IMR-90 (cell line): ENCODE measurements at regions not wholly inside any gene's neighbourhood (a gene's known extent, or its start where the extent isn't known, plus 50 kb on each side); places are given as distances from the start of the nearest gene placed in this dataset.
"Not testable (repeated sequence)": the region's sequence is repeated elsewhere in the genome, so short reads cannot be mapped to it uniquely, and the experiment has no call there.

Experiments used
- ATAC-seq: fragments of 200-7000 bp; cut with Tn5 transposase; 2 replicates; pipeline ENCODE4 v1.9.1; 2020; ENCODE audit warnings: low read depth, mild to moderate bottlenecking, moderate library complexity
- BruUV-seq: library from RNA; stranded (reverse); fragments of 400-500 nt; replicated peaks from 2 replicates; lab custom pipeline; 2021; lab: Mats Ljungman, UMichigan
- CTCF ChIA-PET: fragments of 300-600 bp; formaldehyde crosslinking; extraction: SDS; loops from one replicate; lab custom pipeline; 2021; ENCODE audit warnings: antibody characterized with exemption; lab: Yijun Ruan, JAX
- POLR2A ChIA-PET: fragments of 300-600 bp; sonication (Branson Sonifier 250); formaldehyde crosslinking; loops from one replicate; lab custom pipeline; 2022; ENCODE audit warnings: antibody characterized with exemption; ENCODE audit not compliant: unreplicated experiment; lab: Charles Lee
- DNase-seq: peaks from one replicate; pipeline ENCODE4 v3.0.0; 2013
- H2AFZ ChIP-seq: replicated peaks from 2 replicates; pipeline ENCODE3; 2013; ENCODE audit warnings: low read length, mild to moderate bottlenecking; ENCODE audit not compliant: poor library complexity
- H2AK5ac ChIP-seq: 2 replicates; pipeline ENCODE4 v1.6.1; 2013; ENCODE audit warnings: low read depth, low read length, inconsistent platforms
- H2AK9ac ChIP-seq: replicated peaks from 2 replicates; pipeline ENCODE3; 2013; ENCODE audit warnings: mild to moderate bottlenecking, low read depth, low read length, moderate library complexity; ENCODE audit not compliant: poor library complexity
- H2BK120ac ChIP-seq: 2 replicates; pipeline ENCODE4 v1.6.1; 2013; ENCODE audit warnings: low read depth, low read length, inconsistent platforms
- H2BK15ac ChIP-seq: 3 replicates; pipeline ENCODE4 v1.6.1; 2013; ENCODE audit warnings: low read depth, low read length, inconsistent platforms
- H2BK20ac ChIP-seq: 2 replicates; pipeline ENCODE4 v1.6.1; 2013; ENCODE audit warnings: low read depth, mild to moderate bottlenecking, inconsistent platforms, low read length, moderate library complexity
- H2BK5ac ChIP-seq: 2 replicates; pipeline ENCODE4 v1.6.1; 2013; ENCODE audit warnings: mild to moderate bottlenecking, low read depth, low read length, inconsistent platforms; ENCODE audit not compliant: poor library complexity, severe bottlenecking
- H3K14ac ChIP-seq: replicated peaks from 2 replicates; pipeline ENCODE4 v1.6.1; 2013; ENCODE audit warnings: low read depth, low read length, inconsistent platforms
- H3K18ac ChIP-seq: 2 replicates; pipeline ENCODE4 v1.6.1; 2013; ENCODE audit warnings: low read depth, low read length, control low read depth
- H3K23ac ChIP-seq: 2 replicates; pipeline ENCODE4 v1.6.1; 2013; ENCODE audit warnings: low read depth, low read length, inconsistent platforms
- H3K27ac ChIP-seq: 2 replicates; pipeline ENCODE4 v1.5.1; 2013; ENCODE audit warnings: mild to moderate bottlenecking, control low read depth, low read length; ENCODE audit not compliant: insufficient read depth
- H3K27me3 ChIP-seq: 2 replicates; pipeline ENCODE4 v1.6.1; 2013; ENCODE audit warnings: low read length; ENCODE audit not compliant: control insufficient read depth, insufficient read depth
- H3K36me3 ChIP-seq: 2 replicates; pipeline ENCODE4 v1.6.1; 2013; ENCODE audit warnings: low read length, mixed read lengths; ENCODE audit not compliant: control insufficient read depth, insufficient read depth
- H3K4ac ChIP-seq: 2 replicates; pipeline ENCODE4 v1.6.1; 2013; ENCODE audit warnings: low read depth, low read length, inconsistent platforms
- H3K4me1 ChIP-seq: 2 replicates; pipeline ENCODE4 v1.6.1; 2013; ENCODE audit warnings: low read length, mixed read lengths; ENCODE audit not compliant: control insufficient read depth, insufficient read depth
- H3K4me2 ChIP-seq: 2 replicates; pipeline ENCODE4 v1.6.1; 2013; ENCODE audit warnings: low read depth, mild to moderate bottlenecking, control low read depth, low read length, moderate library complexity
- H3K4me3 ChIP-seq: 2 replicates; pipeline ENCODE4 v1.5.1; 2013; ENCODE audit warnings: low read depth, mild to moderate bottlenecking, control low read depth, low read length, moderate library complexity; ENCODE audit not compliant: insufficient read depth
- H3K56ac ChIP-seq: 2 replicates; pipeline ENCODE4 v1.6.1; 2013; ENCODE audit warnings: low read length, inconsistent platforms; ENCODE audit not compliant: insufficient read depth; ENCODE audit errors: extremely low read depth
- H3K79me1 ChIP-seq, 2 experiments: 2 replicates each; pipeline ENCODE4 v1.6.1; 2013; ENCODE audit warnings: low read length in 2 of 2, inconsistent platforms in 1 of 2, low read depth in 1 of 2
- H3K9ac ChIP-seq: 2 replicates; pipeline ENCODE4 v1.6.1; 2013; ENCODE audit warnings: low read depth, low read length, control low read depth
- H3K9me1 ChIP-seq: 2 replicates; pipeline ENCODE4 v1.6.1; 2013; ENCODE audit warnings: low read length, inconsistent platforms; ENCODE audit not compliant: insufficient read depth
- H3K9me3 ChIP-seq: 2 replicates; pipeline ENCODE4 v1.6.1; 2013; ENCODE audit warnings: low read length; ENCODE audit not compliant: control insufficient read depth, insufficient read depth
- H4K20me1 ChIP-seq: 2 replicates; pipeline ENCODE4 v1.6.1; 2013; ENCODE audit warnings: low read length, inconsistent platforms; ENCODE audit not compliant: insufficient read depth
- H4K5ac ChIP-seq: 2 replicates; pipeline ENCODE4 v1.6.1; 2013; ENCODE audit warnings: mild to moderate bottlenecking, low read depth, low read length, control low read depth
- H4K8ac ChIP-seq, 2 experiments: 2 replicates each; pipeline ENCODE4 v1.6.1; 2013; ENCODE audit warnings: low read depth in 2 of 2, low read length in 2 of 2, control low read depth in 1 of 2, inconsistent platforms in 1 of 2
- H4K91ac ChIP-seq: 2 replicates; pipeline ENCODE4 v1.6.1; 2013; ENCODE audit warnings: low read depth, low read length, inconsistent platforms; ENCODE audit not compliant: insufficient read depth
- WGBS, 2 experiments: methylation state at CpG; one replicate each; pipeline versions ENCODE4 v1.1.5 to v1.1.7; 2013; ENCODE audit warnings: missing lambda C conversion rate in 2 of 2; ENCODE audit not compliant: insufficient read length in 1 of 2; ENCODE audit errors: extremely low coverage in 2 of 2; 5-methylcytosine and 5-hydroxymethylcytosine counted together
- dilution Hi-C: fragments of 300-500 bp; cut with HindIII; formaldehyde crosslinking; loops from one replicate; pipeline ENCODE4 v1.14.3; 2018; ENCODE audit warnings: low sequenced_read_pairs; ENCODE audit not compliant: unreplicated experiment
- in situ Hi-C: fragments of 300-500 bp; cut with MboI; formaldehyde crosslinking; loops from 3 replicates; pipeline ENCODE4 v1.14.3; 2019; ENCODE audit warnings: low sequenced_read_pairs, inconsistent platforms, mixed read lengths
- intact Hi-C: fragments of 100-400 bp; cut with micrococcal nuclease; formaldehyde crosslinking; loops from 2 replicates; pipeline ENCODE4 v1.10.0; 2022

DNA sequence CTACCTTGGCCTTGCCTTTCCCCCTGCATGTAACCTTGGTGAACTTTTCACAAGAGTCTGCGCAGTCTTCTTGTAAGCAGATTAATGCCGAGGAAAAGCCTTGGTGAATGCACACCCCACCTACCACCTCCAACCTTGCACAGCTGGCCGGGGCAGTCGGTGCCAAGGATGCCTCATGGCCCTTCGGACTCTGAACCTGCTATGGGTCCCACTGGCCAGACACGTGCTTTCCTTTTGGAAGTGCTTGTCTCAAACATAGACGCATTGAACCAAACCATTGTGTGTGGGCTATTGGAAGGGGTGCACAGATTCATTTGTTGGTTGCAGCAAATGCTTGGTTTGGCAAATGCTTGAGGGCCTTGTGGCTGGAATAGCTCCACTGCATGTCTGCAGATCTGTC lies 109.0 kb upstream of the PLGLB2 start:
- BruUV-seq, POLR2A ChIA-PET, H2AK9ac ChIP-seq, H4K8ac ChIP-seq, H4K91ac ChIP-seq, H2AFZ ChIP-seq, H3K14ac ChIP-seq, H3K23ac ChIP-seq, H3K36me3 ChIP-seq, H3K4me1 ChIP-seq, H3K18ac ChIP-seq, H2BK5ac ChIP-seq, H2BK15ac ChIP-seq, H3K4me2 ChIP-seq, in situ Hi-C loops, H3K56ac ChIP-seq, H4K5ac ChIP-seq, intact Hi-C loops, H3K4ac ChIP-seq, H3K27ac ChIP-seq, H2BK20ac ChIP-seq, dilution Hi-C loops, ATAC-seq, H3K9ac ChIP-seq, H2BK120ac ChIP-seq, H4K20me1 ChIP-seq, CTCF ChIA-PET, H3K4me3 ChIP-seq, DNase-seq, H3K9me3 ChIP-seq, H3K9me1 ChIP-seq, H3K27me3 ChIP-seq, H3K79me1 ChIP-seq, H2AK5ac ChIP-seq: not testable (repeated sequence)
- WGBS, 2 experiments: no CpG with 5 or more reads among the region's 7 CpGs

GRCh38 chr2:87639801-87640440 lies 108.0 kb upstream of the PLGLB2 start:
- ATAC-seq: not testable (repeated sequence)

More at GRCh38 chr2:87639801-87640440, 108.0 kb upstream of the PLGLB2 start:
- H3K4me2 ChIP-seq, H4K8ac ChIP-seq, in situ Hi-C loops, H4K20me1 ChIP-seq, H3K14ac ChIP-seq, H2AK9ac ChIP-seq, H3K79me1 ChIP-seq, H2BK5ac ChIP-seq, H3K36me3 ChIP-seq, H3K9me1 ChIP-seq, H2AFZ ChIP-seq, H3K27me3 ChIP-seq, H2BK20ac ChIP-seq, H3K4ac ChIP-seq, DNase-seq, H3K9ac ChIP-seq, H2AK5ac ChIP-seq, BruUV-seq, H3K18ac ChIP-seq, H3K9me3 ChIP-seq, POLR2A ChIA-PET, H3K4me3 ChIP-seq, intact Hi-C loops, H2BK120ac ChIP-seq, H3K23ac ChIP-seq, H3K4me1 ChIP-seq, H2BK15ac ChIP-seq, dilution Hi-C loops, H4K5ac ChIP-seq, H4K91ac ChIP-seq, CTCF ChIA-PET, H3K56ac ChIP-seq, H3K27ac ChIP-seq: not testable (repeated sequence)
- WGBS, 2 experiments: no CpG with 5 or more reads among the region's 15 CpGs
